ENCODE measurements at regions not wholly inside any gene's neighbourhood (a gene's known extent, or its start where the extent isn't known, plus 50 kb on each side); places are given as distances from the start of the nearest gene placed in this dataset.
"Not testable (repeated sequence)": the region's sequence is repeated elsewhere in the genome, so short reads cannot be mapped to it uniquely, and the experiment has no call there.

DNA sequence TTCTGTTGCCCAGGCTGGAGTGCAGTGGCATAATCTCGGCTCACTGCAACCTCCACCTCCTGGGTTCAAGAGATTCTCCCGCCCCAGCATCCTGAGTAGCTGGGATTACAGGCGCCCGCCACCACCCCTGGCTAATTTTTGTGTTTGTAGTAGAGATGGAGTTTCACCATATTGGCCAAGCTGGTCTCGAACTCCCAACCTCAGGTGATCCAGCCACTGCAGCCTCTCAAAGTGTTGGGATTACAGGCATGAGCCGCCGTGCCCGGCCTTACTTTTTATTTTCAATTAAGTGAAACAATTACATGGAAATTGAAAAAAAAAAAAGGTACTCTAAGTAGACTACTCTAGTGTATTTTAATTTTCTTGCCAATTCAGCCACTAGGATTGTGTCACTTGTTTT, 145.2 kb downstream of the SNRPN start:
- H3K9me1 ChIP-seq (replicated peaks; ENCODE audit: control insufficient read depth, extremely low read depth, insufficient read depth, low read length); BruUV-seq (replicated peaks); H3K9ac ChIP-seq (replicated peaks; ENCODE audit: extremely low read depth, insufficient read depth, low read length); H4K20me1 ChIP-seq (replicated peaks; ENCODE audit: control insufficient read depth, extremely low read depth, insufficient read depth, low read length); H3K4me1 ChIP-seq (ENCODE audit: control insufficient read depth, extremely low read depth, insufficient read depth, low read length); POLR2A ChIA-PET; H3K9me3 ChIP-seq (replicated peaks; ENCODE audit: control insufficient read depth, insufficient read depth, low read length); H3K4me2 ChIP-seq (ENCODE audit: insufficient read depth, low read length); H3K36me3 ChIP-seq (ENCODE audit: control insufficient read depth in 2 of 2, extremely low read depth in 1 of 2, insufficient read depth in 2 of 2, low read length in 2 of 2); H2AFZ ChIP-seq (ENCODE audit: low read depth, low read length); H3K4me3 ChIP-seq (replicated peaks in 1 of 3; ENCODE audit: insufficient read depth in 1 of 3, low read depth in 1 of 3, low read length in 3 of 3); intact Hi-C loops (cut with micrococcal nuclease); dilution Hi-C loops (cut with MboI; ENCODE audit: extremely low pct_ligation_motif_present, low sequenced_read_pairs); H3K79me2 ChIP-seq (ENCODE audit: control insufficient read depth, insufficient read depth, low read length); H3K27me3 ChIP-seq (ENCODE audit: control insufficient read depth in 2 of 2, insufficient read depth in 2 of 2, low read length in 2 of 2); CTCF ChIA-PET; H3K27ac ChIP-seq (ENCODE audit: insufficient read depth, low read depth, low read length); FAIRE-seq; DNase-seq (ENCODE audit: low read depth, low spot score): not testable (repeated sequence)

DNA sequence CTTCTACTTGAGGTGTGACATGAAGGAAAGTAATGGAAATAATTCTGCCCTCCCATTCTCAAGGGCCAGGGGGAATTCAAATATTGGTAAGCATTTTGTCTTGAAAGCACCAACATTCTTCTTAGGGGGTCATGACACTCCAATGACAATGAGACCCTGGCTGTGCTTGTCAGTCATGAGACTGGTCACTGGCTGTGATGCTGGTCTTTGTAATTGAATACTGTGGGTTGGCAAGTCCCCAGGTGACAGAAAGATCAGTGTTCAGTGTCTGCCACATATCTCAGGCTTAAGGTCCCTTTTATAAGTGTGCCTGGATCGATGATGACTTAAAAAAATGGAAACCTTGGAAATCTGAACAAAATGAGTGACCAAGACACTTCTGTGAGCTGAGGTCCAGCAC, 151.4 kb downstream of the SNRPN start:
- no peak overlapping the region for H3K4me3 ChIP-seq (replicated peaks in 1 of 3; ENCODE audit: insufficient read depth in 1 of 3, low read depth in 1 of 3, low read length in 3 of 3)
- no TSS peak for BruUV-seq (replicated peaks)
- no peak overlapping the region for H2AFZ ChIP-seq (ENCODE audit: low read depth, low read length)
- ChIA-PET CTCF (no interaction called here), POLR2A (no interaction called here)
- DNase-seq (ENCODE audit: low read depth, low spot score) (no peak), FAIRE-seq (no peak)
- H3K9me1 ChIP-seq (replicated peaks; ENCODE audit: control insufficient read depth, extremely low read depth, insufficient read depth, low read length), result no peaks in the 10 kb centered on the region
- H4K20me1 ChIP-seq (replicated peaks; ENCODE audit: control insufficient read depth, extremely low read depth, insufficient read depth, low read length), result no peaks in the 10 kb centered on the region
- H3K79me2 ChIP-seq (ENCODE audit: control insufficient read depth, insufficient read depth, low read length), result no peaks in the 10 kb centered on the region
- H3K27ac ChIP-seq (ENCODE audit: insufficient read depth, low read depth, low read length), result no peak overlapping the region
- no peaks in the 10 kb centered on the region for H3K27me3 ChIP-seq (ENCODE audit: control insufficient read depth in 2 of 2, insufficient read depth in 2 of 2, low read length in 2 of 2)
- no peak overlapping the region for H3K9ac ChIP-seq (replicated peaks; ENCODE audit: extremely low read depth, insufficient read depth, low read length)
- intact Hi-C loops (cut with micrococcal nuclease), result no loop called here
- H3K9me3 ChIP-seq (replicated peaks; ENCODE audit: control insufficient read depth, insufficient read depth, low read length), result peaks cover 2% of the 10 kb centered on the region
- H3K36me3 ChIP-seq (ENCODE audit: control insufficient read depth in 2 of 2, extremely low read depth in 1 of 2, insufficient read depth in 2 of 2, low read length in 2 of 2), result peaks cover 7 to 9% of the 10 kb centered on the region in 2 experiments
- no peak overlapping the region for H3K4me2 ChIP-seq (ENCODE audit: insufficient read depth, low read length)
- no peaks in the 10 kb centered on the region for H3K4me1 ChIP-seq (ENCODE audit: control insufficient read depth, extremely low read depth, insufficient read depth, low read length)
- dilution Hi-C loops (cut with MboI; ENCODE audit: extremely low pct_ligation_motif_present, low sequenced_read_pairs), result no loop called here
- TF ChIP-seq JUN (IDR thresholded peaks at IDR 0.05; ENCODE audit: borderline replicate concordance, insufficient read depth, insufficient read length, low read depth) (no peak), GATA2 (IDR thresholded peaks at IDR 0.05; ENCODE audit: insufficient read depth, insufficient read length, low read depth, low read length) (no peak), FOS (IDR thresholded peaks at IDR 0.05; ENCODE audit: borderline replicate concordance, insufficient read depth, low read length) (no peak), POLR2AphosphoS5 (IDR thresholded peaks at IDR 0.05; ENCODE audit: insufficient read depth, low read depth, low read length) (no peak), EZH2 (IDR thresholded peaks at IDR 0.05; ENCODE audit: borderline replicate concordance, low read depth, low read length, severe bottlenecking) (no peak), POLR2A (IDR thresholded peaks at IDR 0.05; ENCODE audit: low read depth, low read length) (no peak), MYC (IDR thresholded peaks at IDR 0.05; ENCODE audit: low read depth, low read length) (no peak)
- TF ChIP-seq, protein P1, sequence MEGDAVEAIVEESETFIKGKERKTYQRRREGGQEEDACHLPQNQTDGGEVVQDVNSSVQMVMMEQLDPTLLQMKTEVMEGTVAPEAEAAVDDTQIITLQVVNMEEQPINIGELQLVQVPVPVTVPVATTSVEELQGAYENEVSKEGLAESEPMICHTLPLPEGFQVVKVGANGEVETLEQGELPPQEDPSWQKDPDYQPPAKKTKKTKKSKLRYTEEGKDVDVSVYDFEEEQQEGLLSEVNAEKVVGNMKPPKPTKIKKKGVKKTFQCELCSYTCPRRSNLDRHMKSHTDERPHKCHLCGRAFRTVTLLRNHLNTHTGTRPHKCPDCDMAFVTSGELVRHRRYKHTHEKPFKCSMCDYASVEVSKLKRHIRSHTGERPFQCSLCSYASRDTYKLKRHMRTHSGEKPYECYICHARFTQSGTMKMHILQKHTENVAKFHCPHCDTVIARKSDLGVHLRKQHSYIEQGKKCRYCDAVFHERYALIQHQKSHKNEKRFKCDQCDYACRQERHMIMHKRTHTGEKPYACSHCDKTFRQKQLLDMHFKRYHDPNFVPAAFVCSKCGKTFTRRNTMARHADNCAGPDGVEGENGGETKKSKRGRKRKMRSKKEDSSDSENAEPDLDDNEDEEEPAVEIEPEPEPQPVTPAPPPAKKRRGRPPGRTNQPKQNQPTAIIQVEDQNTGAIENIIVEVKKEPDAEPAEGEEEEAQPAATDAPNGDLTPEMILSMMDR (IDR thresholded peaks at IDR 0.05; ENCODE audit: extremely low read depth in 1 of 2, insufficient read depth in 1 of 2, low read depth in 1 of 2, low read length in 2 of 2), result no peak
- TF ChIP-seq, protein P2, sequence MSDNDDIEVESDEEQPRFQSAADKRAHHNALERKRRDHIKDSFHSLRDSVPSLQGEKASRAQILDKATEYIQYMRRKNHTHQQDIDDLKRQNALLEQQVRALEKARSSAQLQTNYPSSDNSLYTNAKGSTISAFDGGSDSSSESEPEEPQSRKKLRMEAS (IDR thresholded peaks at IDR 0.05; ENCODE audit: insufficient read depth, insufficient read length), result no peak
